Islet precursor cell (in vitro differentiated cells): ENCODE measurements at regions not wholly inside any gene's neighbourhood (a gene's known extent, or its start where the extent isn't known, plus 50 kb on each side); places are given as distances from the start of the nearest gene placed in this dataset.
"Not testable (repeated sequence)": the region's sequence is repeated elsewhere in the genome, so short reads cannot be mapped to it uniquely, and the experiment has no call there.

Experiments
- DNase-seq: peaks from one replicate; pipeline ENCODE4 v3.0.0-alpha.2; 2018

GRCh38 chr2:89834306-89834705 is 1142.8 kb downstream of the RPIA start:
- DNase-seq, result no peak

GRCh38 chr2:89836326-89836725 is 1144.9 kb downstream of the RPIA start:
- not testable (repeated sequence) for DNase-seq

GRCh38 chr2:89837962-89838625 is 1146.6 kb downstream of the RPIA start:
- DNase-seq, result no peak

- not testable (repeated sequence) for DNase-seq
Observed at GRCh38 chr2:89840175-89840574, 1148.7 kb downstream of the RPIA start.

- DNase-seq, result not testable (repeated sequence)
Observed at GRCh38 chr2:89840781-89841475, 1149.5 kb downstream of the RPIA start.

- no peak for DNase-seq
Observed at GRCh38 chr2:89841476-89841840, 1150.0 kb downstream of the RPIA start.

GRCh38 chr2:89842180-89842908 is 1150.9 kb downstream of the RPIA start:
- no peak for DNase-seq

- DNase-seq, result no peak
Observed at GRCh38 chr2:89844221-89844943, 1152.9 kb downstream of the RPIA start.

- DNase-seq, result no peak
Observed at GRCh38 chr2:89845532-89845931, 1154.1 kb downstream of the RPIA start.

GRCh38 chr2:89848114-89848513 is 1156.6 kb downstream of the RPIA start:
- no peak for DNase-seq

GRCh38 chr2:89848763-89849368 is 1157.4 kb downstream of the RPIA start:
- DNase-seq, result no peak

GRCh38 chr2:89849731-89850130 is 1158.3 kb downstream of the RPIA start:
- no peak for DNase-seq

- no peak for DNase-seq
Observed at GRCh38 chr2:89850481-89850880, 1159.0 kb downstream of the RPIA start.

- DNase-seq, result no peak
Observed at GRCh38 chr2:89850881-89851582, 1159.6 kb downstream of the RPIA start.

- DNase-seq, result no peak
Observed at GRCh38 chr2:89851583-89851905, 1160.1 kb downstream of the RPIA start.

GRCh38 chr2:89853427-89853826 is 1162.0 kb downstream of the RPIA start:
- not testable (repeated sequence) for DNase-seq

GRCh38 chr2:89855752-89856151 is 1164.3 kb downstream of the RPIA start:
- not testable (repeated sequence) for DNase-seq

GRCh38 chr2:89856305-89856704 is 1164.8 kb downstream of the RPIA start:
- not testable (repeated sequence) for DNase-seq

- not testable (repeated sequence) for DNase-seq
Observed at GRCh38 chr2:89862164-89862563, 1170.7 kb downstream of the RPIA start.

GRCh38 chr2:89863209-89863608 is 1171.7 kb downstream of the RPIA start:
- not testable (repeated sequence) for DNase-seq

GRCh38 chr2:89874810-89875595 is 1183.5 kb downstream of the RPIA start:
- not testable (repeated sequence) for DNase-seq
